ENCODE measurements at regions not wholly inside any gene's neighbourhood (a gene's known extent, or its start where the extent isn't known, plus 50 kb on each side); places are given as distances from the start of the nearest gene placed in this dataset.

DNA sequence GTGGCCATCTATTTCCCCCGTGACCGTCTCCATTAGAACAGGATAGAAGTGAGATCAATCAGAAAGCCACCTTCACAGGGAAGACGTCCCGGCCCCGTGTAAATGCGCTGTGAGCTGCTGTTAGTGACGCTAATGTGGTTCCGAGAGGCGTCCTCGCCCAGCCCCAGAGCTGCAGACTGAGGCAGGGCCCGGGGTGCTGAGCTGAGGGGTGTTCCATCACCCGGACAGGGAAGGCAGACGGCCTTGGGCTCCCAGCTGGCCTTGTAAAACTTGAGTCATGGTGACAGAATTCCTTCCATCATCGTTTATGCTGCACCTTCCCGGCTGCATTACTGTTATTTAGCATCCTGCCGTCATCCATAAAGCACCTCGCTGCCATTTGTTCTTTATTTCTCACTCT is 195.3 kb upstream of the CTBP2 start:
- Histone ChIP-seq H3K4me3 (no peak overlapping the region), H3K4me1 (no peaks in the 10 kb centered on the region), H3K9me3 (no peaks in the 10 kb centered on the region), H3K36me3 (no peaks in the 10 kb centered on the region), H3K27me3 (no peaks in the 10 kb centered on the region), H3K27ac (no peak overlapping the region)
- DNase-seq (no peak), ATAC-seq (no peak)
- 68 to 84% (median 76%) methylated on average over 17 of the region's 17 CpGs for WGBS, 4 donors
- no peak for TF ChIP-seq POLR2A (IDR thresholded peaks at IDR 0.05)
- TF ChIP-seq, protein P1, sequence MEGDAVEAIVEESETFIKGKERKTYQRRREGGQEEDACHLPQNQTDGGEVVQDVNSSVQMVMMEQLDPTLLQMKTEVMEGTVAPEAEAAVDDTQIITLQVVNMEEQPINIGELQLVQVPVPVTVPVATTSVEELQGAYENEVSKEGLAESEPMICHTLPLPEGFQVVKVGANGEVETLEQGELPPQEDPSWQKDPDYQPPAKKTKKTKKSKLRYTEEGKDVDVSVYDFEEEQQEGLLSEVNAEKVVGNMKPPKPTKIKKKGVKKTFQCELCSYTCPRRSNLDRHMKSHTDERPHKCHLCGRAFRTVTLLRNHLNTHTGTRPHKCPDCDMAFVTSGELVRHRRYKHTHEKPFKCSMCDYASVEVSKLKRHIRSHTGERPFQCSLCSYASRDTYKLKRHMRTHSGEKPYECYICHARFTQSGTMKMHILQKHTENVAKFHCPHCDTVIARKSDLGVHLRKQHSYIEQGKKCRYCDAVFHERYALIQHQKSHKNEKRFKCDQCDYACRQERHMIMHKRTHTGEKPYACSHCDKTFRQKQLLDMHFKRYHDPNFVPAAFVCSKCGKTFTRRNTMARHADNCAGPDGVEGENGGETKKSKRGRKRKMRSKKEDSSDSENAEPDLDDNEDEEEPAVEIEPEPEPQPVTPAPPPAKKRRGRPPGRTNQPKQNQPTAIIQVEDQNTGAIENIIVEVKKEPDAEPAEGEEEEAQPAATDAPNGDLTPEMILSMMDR (IDR thresholded peaks at IDR 0.05): no peak
- intact Hi-C loops (cut with DNase I): no loop called here

DNA sequence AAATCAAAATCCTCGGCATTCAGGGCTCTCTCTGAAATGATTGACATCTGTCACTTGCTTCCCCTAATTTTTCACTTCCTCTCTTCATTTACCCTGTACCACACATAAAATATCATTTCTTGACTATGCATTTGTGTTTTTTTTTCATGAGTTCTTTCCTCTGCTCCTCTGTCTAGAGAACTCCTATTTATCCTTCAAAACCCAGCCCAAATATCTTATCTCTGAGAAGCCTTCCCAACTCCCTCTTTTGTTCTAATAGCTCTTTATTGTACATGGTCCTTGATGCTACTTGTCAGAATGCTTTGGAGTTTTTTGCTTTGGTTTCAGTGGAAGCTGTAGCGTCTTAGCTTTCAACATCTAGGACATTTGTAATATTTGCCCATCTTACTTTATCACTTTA is 190.2 kb upstream of the CTBP2 start:
- Histone ChIP-seq H3K4me1 (no peaks in the 10 kb centered on the region), H3K27ac (no peak overlapping the region), H3K27me3 (peaks cover 0 to 3% (median 0%) of the 10 kb centered on the region in 9 donors), H3K9me3 (no peaks in the 10 kb centered on the region), H3K36me3 (no peaks in the 10 kb centered on the region), H3K4me3 (no peak overlapping the region)
- DNase-seq (no peak), ATAC-seq (no peak)
- intact Hi-C loops (cut with DNase I): no loop called here
- TF ChIP-seq, protein P1 (IDR thresholded peaks at IDR 0.05): no peak
- no peak for TF ChIP-seq POLR2A (IDR thresholded peaks at IDR 0.05)
- WGBS, 4 donors: 90 to 93% (median 91%) methylated on average over 2 of the region's 2 CpGs

DNA sequence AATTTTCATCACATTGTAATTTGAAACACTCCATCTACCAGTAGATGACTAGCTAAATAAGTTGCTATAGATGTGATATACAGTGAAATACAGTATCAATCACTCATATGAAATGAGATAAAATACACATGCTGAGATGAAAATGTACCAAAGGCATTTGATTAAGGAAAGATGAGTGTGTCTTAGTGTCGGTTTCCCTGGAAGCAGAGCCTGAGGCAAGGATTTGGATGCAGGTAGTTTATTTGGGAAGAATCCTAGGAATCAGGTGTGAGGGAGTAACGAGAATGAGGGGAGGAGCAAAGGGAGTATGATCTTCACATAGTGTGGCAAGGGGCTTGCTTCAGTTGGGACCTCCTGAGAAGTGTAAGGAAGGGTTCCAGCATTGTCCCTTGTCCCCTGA is 188.2 kb upstream of the CTBP2 start:
- ATAC-seq: no peak
- WGBS, 4 donors: 74 to 83% (median 75%) methylated on average over 2 of the region's 2 CpGs
- H3K4me3 ChIP-seq: no peak overlapping the region
- intact Hi-C loops (cut with DNase I): loop anchor here in 7 of 10 donors (10.0 kb wide), 4 partner anchors 184 to 354 kb away; partner anchors contain the start of gene CTBP2 (in 4 of the 7)
- H3K36me3 ChIP-seq: no peaks in the 10 kb centered on the region
- no peak overlapping the region for H3K27ac ChIP-seq
- DNase-seq: no peak
- no peaks in the 10 kb centered on the region for H3K9me3 ChIP-seq
- TF ChIP-seq, protein P1 (IDR thresholded peaks at IDR 0.05): no peak
- TF ChIP-seq POLR2A (IDR thresholded peaks at IDR 0.05): no peak
- H3K27me3 ChIP-seq: peaks cover 0 to 3% (median 0%) of the 10 kb centered on the region in 9 donors
- no peaks in the 10 kb centered on the region for H3K4me1 ChIP-seq

DNA sequence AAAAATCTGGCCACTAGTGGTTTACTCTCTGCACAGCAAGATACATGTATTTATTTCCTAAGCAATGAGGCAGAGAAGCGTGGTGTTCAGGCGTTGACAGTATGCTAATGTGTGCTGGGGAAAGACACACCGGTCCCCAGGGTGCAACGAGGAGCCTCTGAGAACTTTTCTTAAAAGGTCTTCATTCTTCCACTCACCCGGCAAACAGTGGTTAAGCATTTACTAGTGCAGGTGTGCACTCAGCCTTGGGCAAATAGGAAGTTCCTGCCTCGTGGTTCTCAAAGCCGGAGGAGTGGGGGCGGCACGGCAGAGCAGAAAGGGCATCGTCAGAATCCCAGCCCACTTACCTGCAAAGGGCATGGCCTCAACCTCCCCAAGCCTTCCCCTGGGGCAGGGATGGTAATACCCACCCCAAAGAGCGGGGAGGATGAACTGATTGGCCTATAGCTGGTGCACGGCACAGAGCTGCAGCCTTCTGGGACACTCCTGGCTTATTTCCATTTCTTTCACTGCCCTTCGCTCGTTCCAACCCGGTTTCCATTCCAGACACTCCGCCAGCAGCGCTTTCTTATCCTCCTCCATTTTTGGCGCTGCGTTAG is 184.3 kb upstream of the CTBP2 start:
- Histone ChIP-seq H3K36me3 (no peaks in the 10 kb centered on the region), H3K9me3 (peaks cover 0 to 6% (median 0%) of the 10 kb centered on the region in 12 donors), H3K27me3 (peaks cover 0 to 3% (median 0%) of the 10 kb centered on the region in 9 donors), H3K4me3 (no peak overlapping the region), H3K27ac (no peak overlapping the region), H3K4me1 (no peaks in the 10 kb centered on the region)
- 67 to 70% (median 70%) methylated on average over 19 of the region's 19 CpGs for WGBS, 4 donors
- DNase-seq (no peak), ATAC-seq (no peak)
- TF ChIP-seq, protein P1 (IDR thresholded peaks at IDR 0.05): no peak
- TF ChIP-seq POLR2A (IDR thresholded peaks at IDR 0.05): no peak
- intact Hi-C loops (cut with DNase I): loop anchor here (5.0 to 10.0 kb wide), 8 partner anchors 177 to 352 kb away; partner anchors contain the start of gene CTBP2 (in 6 of the 10)
